ENCODE measurements at regions not wholly inside any gene's neighbourhood (a gene's known extent, or its start where the extent isn't known, plus 50 kb on each side); places are given as distances from the start of the nearest gene placed in this dataset.

DNA sequence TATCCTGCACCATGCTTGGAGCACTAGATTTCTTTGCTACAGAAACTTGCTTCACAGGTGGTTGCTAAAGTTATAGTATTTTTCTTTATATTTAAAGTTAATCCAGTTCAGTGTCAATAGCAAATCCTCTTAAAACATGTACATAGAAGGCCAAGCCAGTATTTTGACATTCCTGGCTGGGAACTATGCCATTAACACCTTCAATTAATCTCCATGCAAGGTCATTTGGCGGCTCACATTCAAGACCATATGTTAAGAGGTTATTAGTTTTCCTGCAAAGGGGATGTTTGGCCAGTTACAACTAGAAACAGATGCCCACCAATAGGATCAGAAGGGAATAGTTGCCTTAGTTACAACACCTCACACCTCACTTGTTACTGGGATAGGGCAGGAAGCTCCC, 261.3 kb upstream of the MEIS1 start:
- TF ChIP-seq, protein P1, sequence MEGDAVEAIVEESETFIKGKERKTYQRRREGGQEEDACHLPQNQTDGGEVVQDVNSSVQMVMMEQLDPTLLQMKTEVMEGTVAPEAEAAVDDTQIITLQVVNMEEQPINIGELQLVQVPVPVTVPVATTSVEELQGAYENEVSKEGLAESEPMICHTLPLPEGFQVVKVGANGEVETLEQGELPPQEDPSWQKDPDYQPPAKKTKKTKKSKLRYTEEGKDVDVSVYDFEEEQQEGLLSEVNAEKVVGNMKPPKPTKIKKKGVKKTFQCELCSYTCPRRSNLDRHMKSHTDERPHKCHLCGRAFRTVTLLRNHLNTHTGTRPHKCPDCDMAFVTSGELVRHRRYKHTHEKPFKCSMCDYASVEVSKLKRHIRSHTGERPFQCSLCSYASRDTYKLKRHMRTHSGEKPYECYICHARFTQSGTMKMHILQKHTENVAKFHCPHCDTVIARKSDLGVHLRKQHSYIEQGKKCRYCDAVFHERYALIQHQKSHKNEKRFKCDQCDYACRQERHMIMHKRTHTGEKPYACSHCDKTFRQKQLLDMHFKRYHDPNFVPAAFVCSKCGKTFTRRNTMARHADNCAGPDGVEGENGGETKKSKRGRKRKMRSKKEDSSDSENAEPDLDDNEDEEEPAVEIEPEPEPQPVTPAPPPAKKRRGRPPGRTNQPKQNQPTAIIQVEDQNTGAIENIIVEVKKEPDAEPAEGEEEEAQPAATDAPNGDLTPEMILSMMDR (IDR thresholded peaks at IDR 0.05; ENCODE audit: low read length, missing control alignments): no peak
- H3K4me3 ChIP-seq (replicated peaks; ENCODE audit: low read depth, low read length): no peak overlapping the region
- DNase-seq (ENCODE audit: low read depth): no peak

DNA sequence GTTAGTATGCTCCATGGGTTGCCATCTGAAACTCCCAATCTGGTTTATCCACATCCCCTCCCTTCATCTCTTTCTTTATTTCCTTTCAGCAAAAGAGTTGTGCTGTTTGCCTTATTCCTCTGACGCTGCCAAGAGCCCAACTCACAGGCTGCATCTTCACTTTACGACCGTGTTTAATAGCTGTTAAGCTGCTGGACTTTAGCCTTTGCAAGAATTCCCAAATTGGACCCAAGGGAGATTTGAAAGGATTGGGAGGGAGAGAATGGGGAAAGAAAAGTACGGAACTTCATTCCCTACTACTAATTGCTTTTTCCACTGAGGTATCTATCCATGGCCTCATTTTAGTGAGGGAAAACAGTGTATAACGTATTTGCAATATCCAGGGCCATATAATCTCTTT, 263.4 kb upstream of the MEIS1 start:
- TF ChIP-seq, protein P1 (IDR thresholded peaks at IDR 0.05; ENCODE audit: low read length, missing control alignments): no peak
- no peak for DNase-seq (ENCODE audit: low read depth)

DNA sequence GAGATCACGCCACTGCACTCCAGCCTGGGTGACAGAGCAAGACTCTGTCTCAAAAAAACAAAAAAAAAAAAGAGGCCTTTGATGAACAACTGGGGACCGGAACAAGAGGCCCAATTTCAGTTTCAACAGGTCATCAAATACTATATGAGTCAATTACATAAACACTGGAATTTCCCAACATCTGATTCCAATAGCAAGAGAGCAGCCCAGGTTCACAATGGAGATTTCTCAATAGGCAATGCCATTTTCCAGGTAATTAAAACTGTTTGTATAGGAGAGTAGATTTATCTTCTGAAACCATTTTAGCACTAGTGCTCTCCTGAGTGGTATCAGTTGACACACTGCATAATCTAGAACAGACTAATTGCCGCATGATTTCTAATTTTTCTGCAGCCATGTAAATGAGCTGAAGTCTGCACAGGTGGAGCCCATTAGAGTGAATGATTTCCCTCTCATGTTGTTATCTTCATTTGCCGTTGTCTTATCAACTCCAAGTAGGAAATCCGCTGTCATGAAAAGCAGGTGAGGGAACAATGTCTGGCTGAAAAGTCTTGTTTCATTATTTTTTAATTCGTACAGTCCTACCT, 264.1 kb upstream of the MEIS1 start:
- no peak for DNase-seq (ENCODE audit: low read depth)
- H3K4me3 ChIP-seq (replicated peaks; ENCODE audit: low read depth, low read length): no peak overlapping the region
- TF ChIP-seq, protein P1 (IDR thresholded peaks at IDR 0.05; ENCODE audit: low read length, missing control alignments): no peak

More for the DNA sequence above, 263.4 kb upstream of the MEIS1 start:
- no peak overlapping the region for H3K4me3 ChIP-seq (replicated peaks; ENCODE audit: low read depth, low read length)

DNA sequence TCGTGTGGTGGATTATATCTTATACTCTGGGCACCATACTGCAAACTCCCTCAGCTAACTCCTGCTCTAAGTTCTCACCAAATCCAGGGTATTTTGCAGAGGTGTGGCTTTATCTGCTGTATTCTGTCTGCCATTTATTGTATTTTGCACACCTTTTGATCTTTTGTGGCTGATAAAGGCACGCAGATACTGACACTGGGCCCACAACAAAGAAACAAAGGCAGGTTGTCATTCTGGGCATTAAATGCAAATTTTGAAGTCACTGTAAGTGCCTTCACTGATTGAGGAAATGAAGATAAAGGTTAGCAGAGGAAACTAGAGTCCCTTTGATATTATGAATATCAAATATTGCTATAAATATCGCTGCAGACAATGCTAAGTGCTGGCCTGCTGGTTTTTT, 265.8 kb upstream of the MEIS1 start:
- TF ChIP-seq, protein P1 (IDR thresholded peaks at IDR 0.05; ENCODE audit: low read length, missing control alignments): no peak
- H3K4me3 ChIP-seq (replicated peaks; ENCODE audit: low read depth, low read length): no peak overlapping the region

DNA sequence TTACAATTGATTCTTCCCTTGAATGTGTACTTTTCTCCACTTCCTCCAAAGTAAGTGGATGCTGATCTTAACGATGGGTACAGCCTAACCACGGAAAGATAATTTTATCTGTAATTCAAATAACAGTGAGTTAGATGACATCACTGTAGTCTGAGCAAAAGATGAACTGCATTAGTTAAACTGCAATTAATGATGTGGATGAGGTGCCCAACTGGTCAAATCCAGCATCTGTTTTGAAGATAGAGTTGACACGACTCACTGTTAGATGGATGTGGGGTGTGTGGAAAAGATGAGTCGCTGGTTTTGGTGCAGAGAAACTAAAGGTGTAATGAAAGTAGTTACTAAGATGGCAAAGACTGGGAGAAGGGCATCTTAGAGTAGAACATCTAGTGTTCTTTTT, 270.5 kb upstream of the MEIS1 start:
- H3K4me3 ChIP-seq (replicated peaks; ENCODE audit: low read depth, low read length): no peak overlapping the region
- TF ChIP-seq, protein P1 (IDR thresholded peaks at IDR 0.05; ENCODE audit: low read length, missing control alignments): no peak
- no peak for DNase-seq (ENCODE audit: low read depth)

More for the DNA sequence above, 265.8 kb upstream of the MEIS1 start:
- DNase-seq (ENCODE audit: low read depth): no peak

DNA sequence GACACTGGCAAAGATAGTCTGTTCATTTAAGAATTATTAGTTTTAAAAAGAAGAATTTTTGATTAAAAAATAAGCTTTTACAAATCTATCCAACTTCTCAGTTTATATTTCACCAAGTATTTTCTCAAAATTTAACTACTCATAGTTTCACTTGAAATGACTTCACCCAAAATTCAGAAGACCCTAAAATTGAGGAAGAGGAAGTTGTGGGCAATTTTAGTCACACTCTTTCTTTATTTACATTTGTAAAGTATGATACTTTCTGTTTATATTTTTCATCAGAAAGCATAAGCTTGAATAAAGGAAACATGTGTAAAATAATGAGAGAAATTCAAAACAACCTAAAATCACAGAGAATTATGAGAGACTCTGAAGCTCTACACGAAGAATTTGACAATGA, 278.8 kb upstream of the MEIS1 start:
- no peak overlapping the region for H3K4me3 ChIP-seq (replicated peaks; ENCODE audit: low read depth, low read length)
- no peak for DNase-seq (ENCODE audit: low read depth)
- TF ChIP-seq, protein P1 (IDR thresholded peaks at IDR 0.05; ENCODE audit: low read length, missing control alignments): no peak

DNA sequence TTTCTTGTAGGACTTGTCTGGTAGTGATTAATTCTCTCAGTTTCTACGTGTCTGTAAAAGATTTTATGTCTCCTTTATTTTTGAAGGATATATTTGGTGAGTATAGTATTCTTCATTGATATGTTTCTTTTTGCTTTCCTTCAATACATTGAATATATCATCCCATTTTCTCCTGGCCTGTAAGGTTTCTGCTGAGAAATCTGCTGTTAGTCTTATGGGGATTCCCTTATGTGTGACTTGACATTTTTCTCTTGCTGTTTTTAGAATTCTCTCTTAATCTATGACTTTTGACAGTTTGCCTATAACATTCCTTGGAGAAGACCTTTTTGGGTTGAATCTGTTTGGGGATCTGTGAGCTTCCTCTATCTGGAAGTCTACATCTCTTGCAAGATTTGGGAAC, 281.0 kb upstream of the MEIS1 start:
- no peak overlapping the region for H3K4me3 ChIP-seq (replicated peaks; ENCODE audit: low read depth, low read length)
- DNase-seq (ENCODE audit: low read depth): no peak
- TF ChIP-seq, protein P1 (IDR thresholded peaks at IDR 0.05; ENCODE audit: low read length, missing control alignments): no peak

Data from fibroblast of pulmonary artery (primary cell).